ENCODE measurements at regions not wholly inside any gene's neighbourhood (a gene's known extent, or its start where the extent isn't known, plus 50 kb on each side); places are given as distances from the start of the nearest gene placed in this dataset.
"Not testable (repeated sequence)": the region's sequence is repeated elsewhere in the genome, so short reads cannot be mapped to it uniquely, and the experiment has no call there.

DNA sequence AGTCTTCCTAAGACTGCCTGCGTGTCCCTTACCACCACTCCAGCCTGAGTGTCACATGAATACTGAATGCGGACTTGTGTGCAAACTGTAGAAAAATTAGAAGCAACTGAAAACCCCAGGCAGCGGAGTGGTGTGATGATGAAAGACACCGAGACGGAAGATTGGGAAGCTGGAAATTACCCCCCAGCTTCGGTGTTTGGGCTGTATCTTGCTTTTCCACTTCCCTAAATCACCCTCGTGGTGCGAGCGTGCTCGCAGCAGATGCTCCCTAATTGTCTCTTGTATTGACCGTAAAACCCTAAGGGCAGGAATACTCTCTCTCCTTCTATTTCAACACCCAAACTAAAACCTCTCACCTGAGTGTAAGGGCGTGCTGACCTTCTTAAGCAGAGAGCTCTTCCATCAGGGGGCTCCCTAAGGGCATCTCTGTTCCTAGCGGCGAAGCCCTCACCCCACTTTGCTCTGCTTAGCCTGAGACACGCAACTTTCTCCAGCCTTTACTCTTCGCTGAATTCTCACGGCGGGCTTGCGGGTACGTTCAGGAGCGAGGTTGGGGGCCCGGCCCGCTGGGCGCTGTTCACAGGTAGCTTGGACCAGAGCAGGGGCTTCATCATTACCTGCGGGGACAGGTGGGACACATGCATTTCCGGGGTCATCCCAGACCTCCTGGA is 62.4 kb downstream of the CRYBB2 start:
- WGBS, 2 donors (ENCODE audit: low coverage in 1 of 2) = 15 to 24% methylated on average over 6 to 13 of the region's 26 CpGs
- Histone ChIP-seq H3K4me1 (peaks cover 0 to 13% (median 0%) of the 10 kb centered on the region in 3 donors), H3K27ac (no peak overlapping the region), H3K4me3 (no peak overlapping the region), H3K9me3 (no peaks in the 10 kb centered on the region), H3K36me3 (no peaks in the 10 kb centered on the region), H3K27me3 (peaks cover 68% of the 10 kb centered on the region)
- TF ChIP-seq CTCF (IDR thresholded peaks at IDR 0.05) = no peak
- TF ChIP-seq EP300 (IDR thresholded peaks at IDR 0.05) = no peak
- no peak for TF ChIP-seq POLR2A (IDR thresholded peaks at IDR 0.05)
- no peak for TF ChIP-seq POLR2AphosphoS5 (IDR thresholded peaks at IDR 0.05)
- no peak for ATAC-seq

GRCh38 chr22:25282346-25282670 is 62.9 kb downstream of the CRYBB2 start:
- no peaks in the 10 kb centered on the region for H3K36me3 ChIP-seq
- 0% methylated on average over 4 of the region's 17 CpGs; no CpG with 5 or more reads in 1 of the 2 donors for WGBS, 2 donors (ENCODE audit: low coverage in 1 of 2)
- H3K4me3 ChIP-seq = peak overlapping the region in 1 of 2 donors; percentile 14
- H3K9me3 ChIP-seq = no peaks in the 10 kb centered on the region
- H3K27me3 ChIP-seq = peaks cover 68% of the 10 kb centered on the region
- ATAC-seq = no peak
- no peak for TF ChIP-seq POLR2A (IDR thresholded peaks at IDR 0.05)
- TF ChIP-seq CTCF (IDR thresholded peaks at IDR 0.05) = no peak
- TF ChIP-seq POLR2AphosphoS5 (IDR thresholded peaks at IDR 0.05) = no peak
- H3K27ac ChIP-seq = no peak overlapping the region
- peaks cover 0 to 13% (median 0%) of the 10 kb centered on the region in 3 donors for H3K4me1 ChIP-seq

DNA sequence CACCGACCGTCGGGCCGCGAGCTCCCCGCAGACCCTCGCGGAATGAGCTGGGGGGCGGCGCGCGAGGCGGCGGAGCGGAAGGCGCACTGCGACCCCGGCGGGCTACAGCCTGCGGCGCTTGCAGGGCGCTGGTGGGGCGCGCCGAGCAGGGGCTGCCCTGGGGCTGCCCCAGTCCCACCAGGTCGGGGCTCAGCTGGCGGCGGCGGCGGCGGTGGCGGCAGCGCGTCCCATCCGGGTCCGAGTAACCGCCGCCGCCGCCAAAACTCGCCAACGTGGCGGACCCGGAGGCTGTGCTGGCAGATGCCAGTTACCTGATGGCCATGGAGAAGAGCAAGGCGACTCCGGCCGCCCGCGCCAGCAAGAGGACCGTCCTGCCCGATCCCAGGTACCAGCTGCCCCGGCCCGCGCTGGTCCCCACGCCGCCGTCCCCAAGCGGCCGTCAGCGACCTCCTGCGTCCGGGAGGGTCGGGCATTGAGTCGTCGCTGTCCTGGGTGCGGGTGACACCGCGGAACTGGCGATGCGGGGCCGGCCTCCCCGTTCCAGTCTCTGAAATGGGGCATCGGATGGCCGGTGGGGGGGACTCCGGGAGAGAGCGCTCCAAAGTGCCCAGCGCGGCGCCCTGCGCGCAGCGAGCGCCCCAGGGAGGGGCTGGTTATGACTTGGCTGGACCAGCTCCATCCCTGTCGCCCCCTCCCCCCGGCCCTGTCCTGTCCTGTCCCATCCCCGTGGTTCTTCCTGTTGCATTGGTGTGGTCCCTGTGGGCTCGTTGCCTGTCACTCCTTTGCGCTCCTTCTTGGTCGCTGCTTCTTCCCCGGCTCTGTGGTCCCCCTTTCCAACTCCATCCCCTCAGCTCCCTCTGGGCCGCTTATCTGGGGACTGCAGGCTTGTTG is 63.5 kb downstream of the CRYBB2 start:
- Histone ChIP-seq H3K9me3 (no peaks in the 10 kb centered on the region), H3K4me1 (peaks cover 0 to 13% (median 0%) of the 10 kb centered on the region in 3 donors), H3K4me3 (peak overlapping the region in 1 of 2 donors; percentile 14), H3K36me3 (no peaks in the 10 kb centered on the region), H3K27ac (no peak overlapping the region), H3K27me3 (peaks cover 68% of the 10 kb centered on the region)
- TF ChIP-seq CTCF (IDR thresholded peaks at IDR 0.05) = no peak
- ATAC-seq = no peak
- 4% methylated on average over 6 of the region's 91 CpGs; no CpG with 5 or more reads in 1 of the 2 donors for WGBS, 2 donors (ENCODE audit: low coverage in 1 of 2)

DNA sequence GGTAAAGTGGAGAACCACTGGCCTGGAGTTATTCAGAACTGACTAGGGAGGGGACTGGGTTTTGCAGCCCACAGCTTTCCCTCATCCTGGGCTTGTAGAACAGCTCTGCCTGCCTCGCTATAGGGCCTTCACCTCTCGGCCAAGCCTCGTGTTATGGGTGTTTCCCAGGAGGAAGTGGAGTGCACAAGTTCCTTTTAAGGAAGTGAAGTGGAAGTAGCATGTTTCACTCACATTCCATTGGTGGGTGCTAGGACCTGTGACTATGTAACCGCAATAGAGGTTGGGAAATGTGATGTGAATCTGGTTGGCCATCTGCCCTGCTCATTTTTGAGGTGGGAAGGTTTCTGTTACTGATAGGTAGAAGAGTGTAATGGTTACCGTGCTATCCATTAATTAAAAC is 69.0 kb downstream of the CRYBB2 start:
- H3K27ac ChIP-seq, H3K9me3 ChIP-seq, H3K4me3 ChIP-seq, H3K4me1 ChIP-seq, H3K36me3 ChIP-seq, ATAC-seq: not testable (repeated sequence)
- H3K27me3 ChIP-seq = peaks cover 22% of the 10 kb centered on the region
- 75 to 81% methylated on average over 1 to 2 of the region's 5 CpGs for whole genome bisulfite sequencing, 2 donors (ENCODE audit: low coverage in 1 of 2)

DNA sequence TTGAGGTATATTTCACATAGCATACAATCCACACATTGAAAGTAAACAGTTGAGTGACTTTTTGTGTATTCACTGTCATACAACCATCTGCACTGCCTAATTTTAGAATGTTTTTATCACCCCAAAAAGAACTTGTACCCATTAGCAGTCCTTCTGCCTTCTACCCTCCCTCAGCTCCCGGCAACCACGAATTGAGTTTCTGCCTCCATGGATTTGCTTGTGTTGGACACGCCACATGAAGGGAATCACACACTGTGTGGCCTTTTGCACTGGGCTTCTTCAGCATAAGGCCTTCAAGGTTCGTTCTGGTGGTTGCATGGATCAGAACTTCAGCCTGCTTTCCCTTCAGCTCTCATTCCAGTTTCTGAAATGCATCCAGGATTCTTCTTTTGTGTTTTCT is 82.5 kb downstream of the CRYBB2 start:
- H3K36me3 ChIP-seq, ATAC-seq, H3K4me3 ChIP-seq, H3K9me3 ChIP-seq, H3K27ac ChIP-seq, H3K4me1 ChIP-seq: not testable (repeated sequence)
- peaks cover 42% of the 10 kb centered on the region for H3K27me3 ChIP-seq
- 20% methylated on average over 1 of the region's 4 CpGs; no CpG with 5 or more reads in 1 of the 2 donors for WGBS, 2 donors (ENCODE audit: low coverage in 1 of 2)

DNA sequence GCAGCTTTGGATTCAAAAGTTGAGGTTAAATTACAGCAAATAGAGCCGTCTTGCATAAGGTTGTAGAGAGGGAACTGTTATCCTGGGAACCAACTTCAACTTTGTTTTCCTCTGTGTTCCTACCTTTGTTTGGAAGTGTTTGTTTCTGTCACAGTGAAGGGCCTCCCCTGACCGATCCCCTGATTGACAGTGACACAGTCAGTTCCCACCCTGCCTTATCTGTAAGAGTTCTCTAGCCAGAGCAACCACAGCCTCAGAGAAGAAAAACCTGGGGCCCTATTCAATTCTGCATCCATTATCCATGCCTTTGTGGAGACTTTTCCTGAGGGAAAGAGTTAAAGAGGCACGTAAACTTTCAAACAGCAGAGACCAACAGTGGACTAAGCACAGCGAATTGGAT is 90.1 kb downstream of the CRYBB2 start:
- H3K4me1 ChIP-seq, H3K27ac ChIP-seq, H3K4me3 ChIP-seq, H3K9me3 ChIP-seq, ATAC-seq, H3K36me3 ChIP-seq: not testable (repeated sequence)
- no CpG with 5 or more reads among the region's 4 CpGs for WGBS, 2 donors (ENCODE audit: low coverage in 1 of 2)
- peaks cover 14% of the 10 kb centered on the region for H3K27me3 ChIP-seq

GRCh38 chr22:25311924-25312323 is 92.5 kb downstream of the CRYBB2 start:
- WGBS, 2 donors (ENCODE audit: low coverage in 1 of 2) = no CpG with 5 or more reads among the region's 5 CpGs
- not testable (repeated sequence) for H3K4me3 ChIP-seq, H3K9me3 ChIP-seq, H3K27me3 ChIP-seq, H3K27ac ChIP-seq, ATAC-seq, H3K36me3 ChIP-seq, H3K4me1 ChIP-seq

All from gastroesophageal sphincter (tissue), 4 donors.